CD1c-positive myeloid dendritic cell (primary cell): ENCODE measurements at regions not wholly inside any gene's neighbourhood (a gene's known extent, or its start where the extent isn't known, plus 50 kb on each side); places are given as distances from the start of the nearest gene placed in this dataset.
A peak's percentile ranks its signal among the peaks of the same experiment; 100 is the strongest.

ENCODE experiments used
- DNase-seq: peaks from one replicate; pipeline ENCODE4 v3.0.0-alpha.2; 2016; ENCODE audit errors: extremely low spot score

GRCh38 chr15:77557564-77557963, 75.1 kb downstream of the LINGO1 start:
- no peak for DNase-seq

DNA sequence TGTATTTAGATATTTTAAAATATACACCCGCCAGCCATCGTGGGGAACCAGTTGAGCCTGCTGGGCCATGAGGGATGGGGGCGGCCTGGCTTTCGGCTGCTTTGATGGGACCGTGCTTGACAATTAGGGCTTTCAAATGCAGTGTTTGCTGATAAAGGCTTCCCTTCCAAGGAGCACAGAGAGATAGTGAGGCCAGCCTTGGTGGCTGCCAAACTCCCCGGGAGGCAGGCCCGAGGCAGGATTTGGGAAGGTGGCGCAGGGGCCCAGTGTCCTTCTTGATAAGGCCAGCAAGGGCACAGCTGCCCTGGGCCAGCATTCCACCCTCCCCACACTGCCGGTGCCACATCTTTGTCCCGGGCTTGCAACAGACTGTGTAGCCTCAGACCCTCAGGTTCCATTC, 75.6 kb downstream of the LINGO1 start:
- DNase-seq = no peak

DNA sequence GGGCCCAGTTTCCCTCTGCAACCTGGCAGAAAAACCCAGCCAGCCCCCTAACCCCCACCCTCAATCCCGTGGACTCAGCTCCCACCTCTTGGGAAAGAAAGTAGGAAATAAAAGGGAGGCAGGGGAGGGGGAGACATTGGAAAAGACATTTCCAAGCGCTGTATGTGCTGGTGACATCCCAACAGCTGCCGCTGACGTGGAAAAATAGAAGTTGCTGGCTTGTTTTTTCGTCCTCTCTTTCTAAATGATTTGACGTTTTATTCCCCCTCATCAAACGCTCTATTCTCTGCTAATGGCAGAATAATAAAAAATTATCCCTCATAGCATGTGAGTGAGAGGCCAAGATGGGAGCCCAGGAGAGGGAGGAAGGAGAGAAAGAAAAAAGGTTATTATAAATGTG, 76.1 kb downstream of the LINGO1 start:
- DNase-seq = no peak

DNA sequence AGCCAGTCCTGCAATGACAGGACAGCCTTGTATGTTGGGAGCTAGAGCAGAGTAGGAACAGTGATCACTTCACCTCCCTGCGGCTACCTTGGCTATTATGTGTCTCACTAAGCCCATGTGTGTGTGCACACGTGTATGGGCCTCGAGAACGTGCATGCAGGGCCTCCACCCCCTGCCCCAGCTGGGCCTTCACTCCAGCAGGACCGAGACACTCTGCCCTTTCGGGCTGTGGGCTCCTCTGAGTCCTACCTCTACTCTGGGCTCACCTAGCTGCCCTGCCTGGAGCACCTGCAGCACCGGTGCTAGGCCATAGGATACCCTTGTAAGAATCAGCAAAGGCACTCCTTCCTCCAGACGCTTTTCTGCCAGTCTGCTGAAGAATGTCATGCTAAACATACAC, 77.5 kb downstream of the LINGO1 start:
- no peak for DNase-seq

DNA sequence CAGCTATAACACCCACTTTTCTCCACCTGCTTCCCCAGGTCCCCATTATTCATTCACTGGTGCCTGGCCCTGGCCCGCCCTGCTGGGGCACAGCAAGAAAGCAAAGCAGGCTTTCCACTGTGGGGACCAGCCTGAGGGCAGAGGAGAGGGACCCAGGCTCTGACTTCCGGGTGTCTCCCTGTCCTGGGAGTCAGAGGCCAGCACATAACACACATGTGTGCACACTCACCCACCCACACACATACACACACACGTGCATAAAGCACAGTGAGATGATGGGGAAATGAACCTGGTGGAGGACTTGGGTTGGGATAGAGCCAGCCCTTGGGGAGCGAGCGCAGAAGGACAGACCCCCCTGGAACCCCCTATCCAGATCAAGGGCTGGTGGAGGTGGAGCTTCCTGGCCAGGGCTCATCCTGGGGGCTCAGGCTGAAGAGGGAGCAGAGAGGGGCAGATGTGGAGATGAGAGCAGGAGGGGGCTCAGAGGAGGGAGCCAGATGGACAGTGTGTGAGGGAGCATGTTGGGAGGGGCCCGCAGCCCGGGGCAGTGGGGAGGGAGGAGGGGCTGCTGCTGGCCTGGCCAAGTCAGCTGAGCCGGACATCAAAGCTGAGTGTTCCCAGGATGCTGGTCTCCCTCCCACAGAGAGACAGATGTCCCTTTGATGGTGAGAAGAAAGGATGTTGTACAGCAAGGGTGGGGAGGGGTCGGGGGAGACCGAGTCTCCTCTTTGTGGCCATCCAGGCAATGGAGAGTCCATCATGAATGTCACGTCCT, 78.2 kb downstream of the LINGO1 start:
- DNase-seq = no peak

DNA sequence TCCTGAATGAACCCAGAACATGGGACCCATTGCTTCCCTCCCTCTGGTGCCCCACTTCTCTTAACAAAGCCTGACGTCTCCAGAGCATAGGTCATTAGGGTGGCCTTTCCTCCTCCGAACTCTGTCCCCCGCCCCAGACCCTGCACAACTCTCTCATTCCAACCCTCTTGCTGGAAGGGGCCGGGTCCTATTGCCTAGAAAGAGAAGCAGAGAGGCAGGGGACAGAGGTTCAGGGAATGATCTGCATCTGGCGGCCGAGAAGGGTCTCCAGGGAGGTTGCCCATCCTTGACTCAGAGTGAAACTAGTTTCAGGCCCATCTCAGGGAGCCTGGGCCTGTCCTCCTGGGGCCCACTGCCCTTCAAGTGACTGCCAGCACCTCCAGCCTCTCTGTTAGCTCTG, 79.0 kb downstream of the LINGO1 start:
- DNase-seq = no peak

DNA sequence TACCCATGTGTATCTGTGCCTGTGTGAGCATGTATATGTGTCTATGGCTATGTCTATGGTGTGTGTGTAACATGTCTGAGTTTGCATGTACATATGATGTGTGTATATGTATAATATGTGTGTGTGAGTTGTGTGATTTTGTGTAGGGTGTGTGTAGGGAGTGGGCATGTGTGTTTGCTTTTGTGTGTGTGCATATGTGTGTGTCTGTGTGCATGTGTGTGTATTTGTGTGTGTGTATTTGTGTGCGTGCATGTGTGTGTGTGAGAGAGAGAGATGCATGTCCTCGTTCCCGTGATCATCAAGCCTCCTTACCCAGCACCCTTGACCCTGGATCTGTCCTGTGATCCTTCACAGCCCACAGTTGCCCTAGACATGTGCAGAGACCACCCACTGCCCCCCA, 79.5 kb downstream of the LINGO1 start:
- no peak for DNase-seq

DNA sequence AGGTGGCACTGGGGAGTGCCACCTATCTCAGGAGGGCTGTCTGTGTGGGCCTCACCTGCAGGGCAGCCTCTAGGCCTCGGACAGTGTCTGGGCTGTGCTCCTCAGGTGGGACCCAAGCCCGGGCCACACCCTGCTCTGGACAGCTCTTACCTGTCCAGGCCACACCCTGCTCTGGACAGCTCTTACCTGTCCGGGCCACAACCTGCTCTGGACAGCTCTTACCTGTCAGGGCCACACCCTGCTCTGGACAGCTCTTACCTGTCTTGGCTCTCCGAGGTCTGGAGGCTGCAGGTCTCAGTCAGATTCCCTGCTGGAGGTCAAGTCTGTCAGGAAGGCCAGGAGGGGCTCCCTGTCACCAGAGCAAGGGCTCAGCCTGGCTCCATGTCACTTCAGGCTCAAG, 80.6 kb downstream of the LINGO1 start:
- no peak for DNase-seq

GRCh38 chr15:77550301-77551251, 82.1 kb downstream of the LINGO1 start:
- no peak for DNase-seq

- DNase-seq = no peak
These were observed 83.0 kb downstream of the LINGO1 start for GRCh38 chr15:77549576-77550288.

DNA sequence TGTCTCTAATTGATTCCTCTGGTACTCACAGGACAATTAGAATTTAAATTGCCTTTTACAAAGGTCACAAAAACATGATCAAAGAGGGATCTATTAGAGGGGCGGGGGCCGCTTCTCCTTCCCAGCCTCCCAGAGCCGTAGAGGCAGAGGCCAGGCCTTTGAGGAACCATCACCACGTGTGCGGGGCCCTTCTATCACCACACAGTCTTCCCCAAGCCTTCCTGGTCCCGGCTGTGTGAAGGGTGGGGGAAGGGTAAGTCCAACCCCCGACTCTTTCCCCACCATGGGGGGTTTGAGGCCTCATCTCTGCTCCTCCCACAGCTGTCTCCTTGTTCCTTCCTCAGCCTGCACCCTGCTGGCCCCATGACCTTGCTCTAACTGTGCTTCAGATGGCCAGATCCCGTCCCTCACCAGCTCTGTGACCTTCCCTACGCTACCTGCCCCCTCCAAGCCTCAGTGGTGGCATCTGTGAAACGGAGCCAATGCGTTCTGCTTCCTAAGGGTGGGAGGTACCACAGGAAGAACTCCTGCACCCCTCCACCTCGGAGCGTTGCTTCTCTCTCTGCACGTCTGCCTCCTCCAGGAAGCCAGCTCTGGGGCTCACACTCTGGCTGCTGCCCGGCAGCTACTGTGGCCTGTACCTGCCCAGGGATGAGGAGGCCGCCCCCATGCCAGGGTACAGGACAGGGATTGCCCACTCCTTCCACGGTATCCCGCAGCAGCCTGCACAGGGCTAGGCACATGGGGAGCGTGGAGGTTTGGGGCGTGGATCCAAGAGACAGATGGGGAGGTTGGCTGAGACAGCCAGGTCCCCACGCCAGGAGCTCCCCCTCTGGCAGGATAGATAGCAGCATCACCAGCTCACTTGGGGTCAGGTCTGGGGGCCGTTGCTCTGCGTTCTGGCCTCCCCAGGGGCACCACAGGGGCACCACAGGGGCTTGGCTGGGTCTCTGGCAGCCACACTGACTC, 83.8 kb downstream of the LINGO1 start:
- no peak for DNase-seq

GRCh38 chr15:77547801-77548588, 84.7 kb downstream of the LINGO1 start:
- no peak for DNase-seq

GRCh38 chr15:77546870-77547269, 85.8 kb downstream of the LINGO1 start:
- DNase-seq = no peak

GRCh38 chr15:77546050-77546501, 86.6 kb downstream of the LINGO1 start:
- peak; percentile 19 for DNase-seq

DNA sequence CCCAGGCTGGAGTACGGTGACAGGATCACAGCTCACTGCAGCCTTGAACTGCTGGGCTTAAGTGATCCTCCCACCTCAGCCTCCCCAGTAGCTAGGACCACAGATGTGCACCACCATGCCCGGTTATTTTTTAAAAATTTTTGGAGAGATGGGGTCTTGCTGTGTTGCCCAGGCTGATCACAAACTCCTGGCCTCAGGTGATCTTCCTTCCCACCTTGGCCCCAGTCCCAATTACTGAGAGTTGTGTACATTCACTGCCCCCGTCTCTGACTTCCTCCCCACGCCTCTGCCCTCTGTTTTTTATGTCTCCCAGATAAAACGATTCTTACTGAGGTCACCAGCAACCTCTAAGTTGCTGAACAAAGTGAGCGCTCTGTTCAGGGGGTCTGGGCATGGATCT, 87.7 kb downstream of the LINGO1 start:
- no peak for DNase-seq

DNA sequence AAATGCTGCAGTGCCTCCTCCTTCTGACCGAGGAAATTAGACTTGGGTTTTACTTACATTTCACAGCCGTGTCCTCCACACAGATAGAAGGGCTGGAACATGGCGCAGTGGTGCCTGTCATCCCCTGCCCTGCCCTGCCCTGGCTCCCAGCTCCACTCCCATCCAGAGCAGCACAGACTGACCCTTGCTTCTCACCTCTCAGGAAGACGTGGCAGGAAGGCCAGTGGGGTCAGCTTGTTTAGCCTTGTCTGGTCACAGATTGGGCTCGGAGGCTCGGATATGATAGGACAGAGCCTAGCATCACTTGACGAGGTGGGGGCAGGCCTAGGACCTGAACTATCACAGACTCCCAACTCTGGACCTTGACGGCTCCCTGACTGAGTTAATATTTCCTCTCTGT, 88.5 kb downstream of the LINGO1 start:
- DNase-seq = no peak

GRCh38 chr15:77543159-77543882, 89.4 kb downstream of the LINGO1 start:
- peak; percentile 83 for DNase-seq

DNA sequence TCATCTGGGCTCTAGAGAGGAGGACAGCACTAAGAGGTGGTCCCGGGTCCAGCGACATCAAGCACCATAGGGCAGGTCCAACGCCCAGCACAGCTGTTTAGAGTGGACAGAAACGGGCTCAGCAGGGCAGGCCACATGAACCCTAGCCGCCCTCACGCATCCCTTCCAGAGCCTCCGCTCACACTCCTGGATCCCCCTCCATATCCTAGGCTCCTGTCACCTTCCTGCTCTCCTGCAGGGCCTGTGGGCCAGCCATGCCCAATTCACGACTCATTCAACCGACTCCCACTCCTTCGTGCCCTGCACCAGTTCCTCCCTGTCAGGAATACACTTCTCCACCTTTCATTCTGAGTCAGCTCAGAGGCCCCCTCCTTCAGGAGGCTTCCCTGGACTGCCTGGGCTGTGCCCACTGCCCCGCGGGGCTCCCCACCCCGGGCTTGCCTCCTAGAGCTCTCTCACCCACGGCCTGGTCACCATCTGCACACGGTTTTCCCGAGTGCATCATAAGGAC, 90.2 kb downstream of the LINGO1 start:
- DNase-seq = peak; percentile 43
